Activated B cell treated with CpG ODN at 0.5 μM for 24 hours (primary cell): ENCODE measurements at regions not wholly inside any gene's neighbourhood (a gene's known extent, or its start where the extent isn't known, plus 50 kb on each side); places are given as distances from the start of the nearest gene placed in this dataset.

Experiments used
- ATAC-seq: fragments of 200-7000 bp; cut with Tn5 transposase; one replicate; pipeline ENCODE4 v1.10.0; 2021; ENCODE audit warnings: low read depth, mild to moderate bottlenecking, moderate library complexity
- CTCF ChIA-PET: fragments of 350-600 bp; sonication (Branson Sonifier 250); formaldehyde crosslinking; loops from one replicate; lab custom pipeline; 2021; ENCODE audit warnings: antibody characterized with exemption; lab: Charles Lee
- POLR2A ChIA-PET: fragments of 350-600 bp; sonication (Branson Sonifier 250); formaldehyde crosslinking; loops from one replicate; lab custom pipeline; 2021; ENCODE audit warnings: antibody characterized with exemption; lab: Charles Lee
- DNase-seq: peaks from one replicate; pipeline ENCODE4 v3.0.0; 2022
- H3K27ac Mint-ChIP-seq: one replicate; pipeline ENCODE4 v1.8.0; 2020; ENCODE audit warnings: mixed read lengths
- H3K27me3 Mint-ChIP-seq: one replicate; pipeline ENCODE4 v1.8.0; 2021; ENCODE audit warnings: mixed read lengths
- H3K36me3 Mint-ChIP-seq: one replicate; pipeline ENCODE4 v1.8.0; 2021; ENCODE audit warnings: low read depth, mixed read lengths
- H3K4me1 Mint-ChIP-seq: one replicate; pipeline ENCODE4 v1.8.0; 2021; ENCODE audit warnings: mixed read lengths
- H3K4me3 Mint-ChIP-seq: one replicate; pipeline ENCODE4 v1.8.0; 2020; ENCODE audit warnings: mild to moderate bottlenecking, mixed read lengths
- H3K9me3 Mint-ChIP-seq: one replicate; pipeline ENCODE4 v1.8.0; 2020; ENCODE audit warnings: mixed read lengths
- intact Hi-C: fragments of 100-400 bp; cut with micrococcal nuclease; formaldehyde crosslinking; loops from one replicate; pipeline ENCODE4 v1.15.1; 2024
- TF ChIP-seq, protein P1 (sequence below): fragments of 200-600 bp; IDR thresholded peaks from one replicate; pipeline ENCODE4 v1.8.0; 2022; ENCODE audit warnings: antibody characterized with exemption, mild to moderate bottlenecking

DNA sequence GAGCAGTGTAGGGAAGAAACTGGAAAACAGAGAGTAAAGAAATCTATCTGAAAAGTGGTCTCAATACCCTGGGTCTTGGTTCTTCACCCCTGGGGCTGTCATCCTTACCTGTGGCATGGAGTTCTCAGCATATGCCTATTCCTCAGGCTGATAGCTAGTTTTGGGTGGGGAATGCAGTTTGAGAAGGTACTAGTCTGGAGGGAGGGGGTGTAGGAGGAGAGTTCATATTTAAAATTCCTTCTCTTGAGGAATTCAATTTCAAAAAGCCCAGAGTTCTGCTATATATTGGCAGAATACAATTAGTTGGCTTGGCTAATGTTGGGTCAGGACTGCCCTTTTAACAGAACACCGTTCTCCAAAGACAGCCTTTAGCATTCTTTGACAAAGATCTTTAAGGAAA, 82.9 kb upstream of the NPHP3 start:
- no peaks in the 10 kb centered on the region for H3K9me3 Mint-ChIP-seq
- H3K27me3 Mint-ChIP-seq: no peaks in the 10 kb centered on the region
- ATAC-seq: no peak
- TF ChIP-seq, protein P1, sequence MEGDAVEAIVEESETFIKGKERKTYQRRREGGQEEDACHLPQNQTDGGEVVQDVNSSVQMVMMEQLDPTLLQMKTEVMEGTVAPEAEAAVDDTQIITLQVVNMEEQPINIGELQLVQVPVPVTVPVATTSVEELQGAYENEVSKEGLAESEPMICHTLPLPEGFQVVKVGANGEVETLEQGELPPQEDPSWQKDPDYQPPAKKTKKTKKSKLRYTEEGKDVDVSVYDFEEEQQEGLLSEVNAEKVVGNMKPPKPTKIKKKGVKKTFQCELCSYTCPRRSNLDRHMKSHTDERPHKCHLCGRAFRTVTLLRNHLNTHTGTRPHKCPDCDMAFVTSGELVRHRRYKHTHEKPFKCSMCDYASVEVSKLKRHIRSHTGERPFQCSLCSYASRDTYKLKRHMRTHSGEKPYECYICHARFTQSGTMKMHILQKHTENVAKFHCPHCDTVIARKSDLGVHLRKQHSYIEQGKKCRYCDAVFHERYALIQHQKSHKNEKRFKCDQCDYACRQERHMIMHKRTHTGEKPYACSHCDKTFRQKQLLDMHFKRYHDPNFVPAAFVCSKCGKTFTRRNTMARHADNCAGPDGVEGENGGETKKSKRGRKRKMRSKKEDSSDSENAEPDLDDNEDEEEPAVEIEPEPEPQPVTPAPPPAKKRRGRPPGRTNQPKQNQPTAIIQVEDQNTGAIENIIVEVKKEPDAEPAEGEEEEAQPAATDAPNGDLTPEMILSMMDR: no peak
- no peak for DNase-seq
- no peak overlapping the region for H3K4me3 Mint-ChIP-seq
- intact Hi-C loops: no loop called here
- ChIA-PET POLR2A (no interaction called here), CTCF (no interaction called here)
- no peak overlapping the region for H3K27ac Mint-ChIP-seq
- H3K4me1 Mint-ChIP-seq: no peaks in the 10 kb centered on the region
- no peaks in the 10 kb centered on the region for H3K36me3 Mint-ChIP-seq

DNA sequence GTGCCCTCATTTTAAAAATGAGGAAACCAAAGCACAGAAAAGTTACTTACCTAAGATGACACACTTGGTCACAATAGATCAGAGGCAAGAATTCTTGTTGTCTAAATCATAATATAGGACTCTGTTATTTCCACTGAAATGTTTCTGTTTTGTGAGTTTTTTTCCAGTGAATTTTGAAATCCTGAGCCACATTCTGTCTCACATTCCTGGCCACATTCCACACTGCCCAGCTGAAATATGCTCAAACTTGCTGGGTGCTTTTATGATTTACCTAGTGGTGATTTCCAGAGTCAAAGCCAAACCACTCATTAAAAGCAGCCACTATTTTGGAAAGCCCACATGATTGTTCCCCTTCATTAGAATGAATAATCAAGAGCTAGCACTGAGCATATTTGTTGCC, 82.3 kb upstream of the NPHP3 start:
- DNase-seq (no peak), ATAC-seq (no peak)
- no peaks in the 10 kb centered on the region for H3K4me1 Mint-ChIP-seq
- ChIA-PET CTCF (no interaction called here), POLR2A (no interaction called here)
- no peak overlapping the region for H3K27ac Mint-ChIP-seq
- intact Hi-C loops: loop anchor here (5.0 kb wide), 1 partner anchor 618 kb away; no protein-coding TSS in a partner anchor
- TF ChIP-seq, protein P1: no peak
- no peaks in the 10 kb centered on the region for H3K9me3 Mint-ChIP-seq
- no peak overlapping the region for H3K4me3 Mint-ChIP-seq
- H3K27me3 Mint-ChIP-seq: no peaks in the 10 kb centered on the region
- no peaks in the 10 kb centered on the region for H3K36me3 Mint-ChIP-seq

DNA sequence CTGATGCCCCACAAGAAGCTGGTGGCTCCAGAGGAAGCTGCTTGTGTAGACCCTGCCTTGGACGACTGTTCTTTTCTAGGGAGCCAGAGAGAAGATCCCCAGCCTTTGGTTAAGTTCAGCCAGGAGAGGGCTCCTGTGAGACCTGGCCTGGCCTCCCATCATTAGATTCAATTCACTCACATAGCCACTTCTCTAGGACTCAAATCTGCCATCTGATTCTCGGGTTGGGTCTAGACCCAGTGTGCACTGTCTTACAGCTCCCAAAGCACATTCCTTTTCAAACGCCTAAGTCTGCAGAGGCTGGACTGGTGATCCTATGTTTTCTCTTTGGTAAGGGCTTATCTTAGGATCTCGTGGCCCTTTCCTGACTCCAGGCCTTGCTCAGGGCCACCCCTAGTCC, 81.7 kb upstream of the NPHP3 start:
- POLR2A ChIA-PET: no interaction called here
- DNase-seq (no peak), ATAC-seq (no peak)
- TF ChIP-seq, protein P1: no peak
- no peak overlapping the region for H3K27ac Mint-ChIP-seq
- no peaks in the 10 kb centered on the region for H3K27me3 Mint-ChIP-seq
- H3K36me3 Mint-ChIP-seq: no peaks in the 10 kb centered on the region
- intact Hi-C loops: loop anchor here (5.0 kb wide), 1 partner anchor 618 kb away; no protein-coding TSS in a partner anchor
- CTCF ChIA-PET: no interaction called here
- H3K4me1 Mint-ChIP-seq: no peaks in the 10 kb centered on the region
- H3K4me3 Mint-ChIP-seq: no peak overlapping the region
- no peaks in the 10 kb centered on the region for H3K9me3 Mint-ChIP-seq

DNA sequence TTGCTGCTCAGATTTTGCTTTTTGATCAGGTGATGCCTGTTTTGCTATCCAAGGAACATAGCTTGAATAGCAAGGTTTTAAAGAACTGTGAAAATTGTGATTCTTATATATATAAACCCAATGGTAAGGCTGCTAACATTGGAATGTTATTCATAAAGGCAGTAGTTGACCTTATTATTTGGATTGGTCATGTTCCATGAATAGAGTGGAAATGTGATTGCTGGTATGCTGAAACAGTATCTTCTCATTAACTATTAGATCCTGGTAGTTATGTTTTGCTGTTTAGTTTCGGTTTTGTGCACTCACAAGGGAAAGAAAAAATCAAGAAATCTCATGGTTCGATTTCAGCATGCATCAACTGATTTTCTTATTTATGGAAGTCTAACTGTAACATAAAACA, 78.7 kb upstream of the NPHP3 start:
- CTCF ChIA-PET: no interaction called here
- H3K4me1 Mint-ChIP-seq: no peaks in the 10 kb centered on the region
- H3K4me3 Mint-ChIP-seq: no peak overlapping the region
- H3K27me3 Mint-ChIP-seq: no peaks in the 10 kb centered on the region
- H3K27ac Mint-ChIP-seq: no peak overlapping the region
- no peak for DNase-seq
- H3K36me3 Mint-ChIP-seq: no peaks in the 10 kb centered on the region
- POLR2A ChIA-PET: no interaction called here
- intact Hi-C loops: loop anchor here (5.0 kb wide), 1 partner anchor 621 kb away; no protein-coding TSS in a partner anchor
- no peaks in the 10 kb centered on the region for H3K9me3 Mint-ChIP-seq
- ATAC-seq: no peak
- TF ChIP-seq, protein P1: no peak

DNA sequence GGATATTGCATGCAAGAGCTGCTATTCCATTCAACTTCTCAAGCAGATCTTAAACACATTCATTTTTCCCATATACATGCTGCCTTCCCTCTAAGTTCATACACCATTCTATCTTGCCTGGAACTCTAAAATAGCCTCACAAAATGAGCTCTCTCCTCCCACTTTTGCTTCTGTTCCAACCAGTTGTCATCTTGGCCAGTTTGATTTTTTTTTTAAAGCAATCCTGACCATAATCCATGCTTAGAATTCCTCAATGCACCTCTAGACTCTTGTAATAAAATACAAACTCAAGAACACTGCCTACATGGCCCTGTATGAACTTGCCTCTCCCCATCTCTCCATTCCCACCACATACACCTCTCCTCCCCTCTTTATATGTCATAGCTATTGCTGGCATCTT, 68.6 kb upstream of the NPHP3 start:
- TF ChIP-seq, protein P1: no peak
- CTCF ChIA-PET: interaction anchor here (0.6 kb wide), 1 partner anchor 1221 kb away, joined by 4 read pairs; no protein-coding TSS in a partner anchor
- intact Hi-C loops: no loop called here
- Mint-ChIP-seq H3K4me1 (no peaks in the 10 kb centered on the region), H3K4me3 (no peak overlapping the region), H3K27ac (no peak overlapping the region), H3K27me3 (peaks cover 2% of the 10 kb centered on the region), H3K9me3 (no peaks in the 10 kb centered on the region), H3K36me3 (no peaks in the 10 kb centered on the region)
- ATAC-seq: no peak
- DNase-seq: no peak
- POLR2A ChIA-PET: no interaction called here
